ENCODE measurements at regions not wholly inside any gene's neighbourhood (a gene's known extent, or its start where the extent isn't known, plus 50 kb on each side); places are given as distances from the start of the nearest gene placed in this dataset.

DNA sequence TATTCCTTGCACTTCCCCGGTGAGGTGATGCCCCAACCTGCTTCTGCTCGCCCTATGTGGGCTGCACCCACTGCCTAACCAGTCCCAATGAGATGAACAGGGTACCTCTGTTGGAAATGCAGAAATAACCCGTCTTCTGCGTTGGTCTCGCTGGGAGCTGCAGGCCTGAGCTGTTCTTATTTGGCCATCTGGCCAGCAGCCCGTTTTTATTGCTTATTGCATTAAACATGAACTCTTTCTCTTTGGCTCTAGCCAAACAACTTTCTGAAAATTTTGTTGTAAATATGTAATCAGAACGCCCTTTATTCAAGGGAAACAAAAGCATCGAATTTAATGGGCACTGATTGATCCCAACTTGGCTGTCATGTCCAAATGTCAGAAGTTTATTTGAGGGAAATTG is 124.7 kb upstream of the FTMT start:
- DNase-seq (no peak), ATAC-seq (no peak)
- intact Hi-C loops (cut with DNase I), result no loop called here

DNA sequence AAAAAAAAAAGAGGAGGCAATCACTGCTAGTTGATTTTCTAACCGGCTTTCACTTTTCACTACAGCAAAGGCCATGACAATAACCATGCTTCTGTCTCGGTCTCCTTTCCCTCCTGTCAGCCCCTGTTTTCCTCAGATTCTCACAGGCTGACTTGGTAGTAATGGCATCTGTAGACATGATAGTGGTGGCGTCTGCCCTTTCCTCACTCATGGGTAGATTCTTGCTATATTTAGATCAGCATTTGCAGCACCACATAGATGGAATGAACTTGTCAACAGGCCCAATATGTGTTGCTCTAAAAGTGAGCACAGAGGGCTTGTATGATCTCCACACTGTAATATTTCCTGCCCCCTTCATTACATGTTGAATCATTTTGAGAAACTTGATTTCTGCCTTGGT is 120.3 kb upstream of the FTMT start:
- ATAC-seq (peak; percentile 86 to 94), DNase-seq (peak; percentile 18)
- intact Hi-C loops (cut with DNase I), result no loop called here

DNA sequence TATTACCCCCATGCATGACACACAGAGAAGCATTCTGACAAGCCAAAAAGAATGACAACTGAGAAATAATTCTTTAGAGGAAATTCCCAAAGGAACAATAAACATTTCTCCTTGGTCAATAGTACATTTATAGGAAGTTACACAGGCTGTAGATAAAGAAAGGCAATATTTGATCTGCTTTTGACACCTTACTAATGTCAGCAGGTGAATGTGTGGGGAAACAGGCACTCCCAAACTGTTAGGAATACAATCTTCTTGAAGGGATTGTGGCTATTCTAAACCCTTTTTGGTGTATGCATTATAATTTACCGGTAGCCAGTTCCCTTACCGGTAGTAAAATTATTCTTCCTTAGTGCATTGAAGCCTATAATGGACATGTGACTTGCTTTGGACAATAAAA is 116.1 kb upstream of the FTMT start:
- intact Hi-C loops (cut with DNase I), result no loop called here
- ATAC-seq (no peak), DNase-seq (no peak)

DNA sequence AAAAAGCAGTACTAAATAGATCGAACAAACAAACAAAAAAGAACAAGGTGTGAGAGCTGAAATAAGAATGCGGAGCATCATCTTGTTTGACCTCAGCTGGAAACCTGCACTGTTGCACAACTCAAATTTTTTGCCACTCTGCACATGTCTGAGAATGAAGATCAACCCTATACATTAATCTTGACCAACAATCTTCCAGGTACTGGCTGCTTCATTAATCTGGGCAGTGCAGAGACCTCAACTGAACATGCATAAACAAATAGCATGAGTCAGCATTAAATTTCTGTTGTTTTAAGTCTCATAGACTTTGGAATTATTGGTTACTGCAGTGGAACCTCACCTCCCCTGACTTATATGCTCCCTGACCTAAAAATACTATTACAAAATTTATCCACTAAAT is 114.6 kb upstream of the FTMT start:
- no peak for DNase-seq
- intact Hi-C loops (cut with DNase I), result no loop called here
- no peak for ATAC-seq

DNA sequence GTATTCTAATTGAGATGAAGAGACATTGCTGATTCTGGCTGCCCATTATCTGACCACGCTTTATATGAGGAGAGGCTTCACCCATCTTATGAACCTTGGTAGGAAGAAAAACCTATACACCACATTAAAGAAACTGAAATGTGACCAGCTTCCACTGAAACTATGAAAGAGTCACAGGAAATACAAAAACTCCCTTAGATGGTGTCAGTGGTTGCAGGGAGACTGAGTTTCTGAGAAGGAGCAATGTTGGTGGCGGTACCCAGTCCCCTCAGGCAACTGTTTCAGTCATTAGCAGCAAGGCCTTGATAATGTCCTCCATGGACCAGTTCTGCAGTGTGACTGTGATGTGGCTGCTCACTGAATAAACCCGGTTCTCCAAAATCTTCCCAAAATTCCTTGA is 110.5 kb upstream of the FTMT start:
- intact Hi-C loops (cut with DNase I), result no loop called here
- ATAC-seq, result no peak
- no peak for DNase-seq

DNA sequence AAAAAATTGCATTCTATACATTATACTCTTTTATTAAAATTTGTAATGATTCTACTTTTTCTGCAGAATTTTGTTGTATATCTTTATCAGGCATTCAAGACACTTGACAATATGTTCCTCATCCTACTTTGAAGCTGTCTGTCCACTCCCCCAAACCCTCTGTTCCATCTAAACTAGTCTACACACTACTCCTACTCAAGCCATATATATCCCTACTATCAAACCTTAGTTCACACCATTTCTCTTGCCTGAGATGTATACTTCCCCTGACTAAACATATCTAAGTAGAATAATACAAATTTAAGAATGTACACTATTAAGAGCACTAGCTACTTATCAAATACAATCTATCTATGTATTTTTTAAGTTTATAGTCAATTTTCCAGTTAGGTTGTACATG is 107.1 kb upstream of the FTMT start:
- DNase-seq, result no peak
- no peak for ATAC-seq
- intact Hi-C loops (cut with DNase I), result no loop called here

DNA sequence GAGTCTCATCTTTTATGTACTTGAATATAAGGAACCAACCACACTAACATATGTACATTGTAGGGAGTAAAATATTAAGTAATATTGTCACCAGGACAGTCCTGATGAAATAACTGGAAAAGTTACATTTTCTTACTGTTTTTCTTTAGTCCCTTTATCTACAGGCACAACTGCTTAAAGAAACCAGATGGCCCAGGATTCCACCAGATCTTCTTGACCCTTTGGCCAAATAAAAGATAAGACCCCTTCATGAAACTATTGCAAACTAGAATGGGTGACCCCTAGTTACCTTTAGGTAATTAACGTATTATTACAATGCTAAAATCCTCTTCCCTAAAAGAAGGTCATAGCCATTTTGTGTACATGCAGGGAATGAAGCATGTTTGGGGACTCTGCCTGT is 106.3 kb upstream of the FTMT start:
- no peak for DNase-seq
- no peak for ATAC-seq
- intact Hi-C loops (cut with DNase I), result no loop called here

DNA sequence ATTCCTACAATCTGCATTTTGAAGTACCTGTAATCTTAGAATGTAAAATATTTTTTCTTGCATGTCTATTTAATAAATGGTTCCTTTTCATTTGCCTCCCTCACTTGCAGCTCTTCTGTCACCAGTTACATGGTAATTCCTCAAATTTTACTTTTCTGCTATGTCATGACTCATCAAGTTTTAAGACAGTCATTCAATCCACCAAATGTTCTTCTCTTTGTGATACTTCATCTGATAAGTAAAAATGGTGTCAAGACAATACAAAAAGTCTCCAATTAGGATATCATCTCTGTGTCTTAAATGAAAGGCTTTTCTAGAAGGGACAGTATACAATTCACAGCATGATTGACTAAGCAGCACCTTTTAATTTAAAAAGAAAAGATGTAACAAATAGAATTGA is 104.9 kb upstream of the FTMT start:
- ATAC-seq (no peak), DNase-seq (no peak)
- intact Hi-C loops (cut with DNase I), result no loop called here

DNA sequence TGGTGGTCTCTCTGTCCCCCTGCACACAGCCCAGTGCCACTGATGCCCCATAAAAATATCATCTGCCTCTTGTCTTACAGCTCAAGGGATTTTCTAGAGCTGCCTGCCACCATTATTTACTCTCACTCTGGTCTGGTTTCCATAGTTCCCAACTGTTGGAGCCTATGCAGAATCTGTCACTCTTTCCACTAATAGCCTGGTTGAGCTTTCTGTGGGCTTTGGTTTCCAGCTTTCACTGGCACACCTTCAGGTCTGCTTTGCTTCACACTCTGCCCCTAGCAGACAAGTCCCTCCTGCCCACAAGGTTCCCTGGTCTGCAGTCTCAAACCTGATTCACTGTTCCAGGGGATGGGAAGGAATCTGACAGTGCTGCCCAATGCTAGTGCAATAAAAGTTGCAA is 103.0 kb upstream of the FTMT start:
- no peak for DNase-seq
- peak; percentile 66 to 84 for ATAC-seq
- intact Hi-C loops (cut with DNase I), result no loop called here

DNA sequence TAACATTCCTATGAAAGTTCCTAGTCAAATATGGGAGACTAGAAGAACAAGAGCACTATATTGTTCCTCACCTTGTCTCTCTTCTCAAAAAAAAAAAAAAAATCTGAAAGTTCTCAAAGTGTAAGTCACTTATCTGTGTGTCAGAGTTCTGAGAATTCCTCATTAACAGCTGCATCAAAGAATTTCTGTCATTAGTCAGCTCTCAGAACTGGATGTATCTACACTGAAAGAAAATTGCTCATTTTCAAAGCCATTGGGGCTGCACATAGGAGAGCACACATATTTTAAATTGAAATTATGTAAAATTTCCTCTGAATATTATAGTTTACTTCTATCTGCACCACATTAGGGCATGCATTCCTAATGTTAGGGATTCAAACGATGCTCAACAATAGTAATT is 99.5 kb upstream of the FTMT start:
- DNase-seq, result no peak
- no peak for ATAC-seq
- intact Hi-C loops (cut with DNase I), result no loop called here

DNA sequence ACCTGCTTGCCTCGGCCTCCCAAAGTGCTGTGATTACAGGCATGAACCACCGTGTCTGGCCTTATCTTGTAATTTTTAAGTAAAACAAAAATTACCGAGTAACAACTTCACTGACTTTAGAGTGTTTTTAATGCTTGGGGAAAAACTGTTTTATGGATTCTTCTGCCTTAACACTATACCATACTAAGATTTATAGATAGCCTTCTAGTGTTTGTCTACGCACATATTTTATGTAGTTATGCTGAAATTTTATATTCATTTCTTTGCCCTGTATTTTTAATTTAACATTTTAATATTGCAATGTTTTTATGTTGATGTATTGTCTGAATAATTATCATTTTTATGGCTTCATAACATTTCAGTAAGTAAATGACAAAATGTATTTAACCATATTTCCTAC is 96.4 kb upstream of the FTMT start:
- intact Hi-C loops (cut with DNase I), result no loop called here
- DNase-seq, result no peak
- ATAC-seq, result no peak

DNA sequence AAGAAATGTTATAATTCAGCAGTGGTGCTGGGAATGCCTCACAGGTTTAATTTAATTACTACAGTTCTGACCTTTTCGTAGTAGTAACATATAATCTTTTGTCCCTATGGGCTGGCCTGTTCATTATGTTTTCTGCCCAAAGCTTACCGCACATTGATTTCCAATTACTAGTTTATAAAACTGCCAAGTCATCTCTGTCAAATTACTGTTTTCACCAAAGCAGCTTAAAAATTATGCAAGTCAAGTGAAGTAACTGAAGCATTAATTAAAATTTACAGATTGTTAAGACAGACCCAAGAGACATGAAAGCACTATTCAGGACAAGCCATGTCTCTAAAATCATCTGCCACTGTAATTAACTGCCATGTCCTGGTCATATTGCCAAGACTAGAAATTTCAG is 93.9 kb upstream of the FTMT start:
- no peak for DNase-seq
- ATAC-seq, result no peak
- intact Hi-C loops (cut with DNase I), result no loop called here

DNA sequence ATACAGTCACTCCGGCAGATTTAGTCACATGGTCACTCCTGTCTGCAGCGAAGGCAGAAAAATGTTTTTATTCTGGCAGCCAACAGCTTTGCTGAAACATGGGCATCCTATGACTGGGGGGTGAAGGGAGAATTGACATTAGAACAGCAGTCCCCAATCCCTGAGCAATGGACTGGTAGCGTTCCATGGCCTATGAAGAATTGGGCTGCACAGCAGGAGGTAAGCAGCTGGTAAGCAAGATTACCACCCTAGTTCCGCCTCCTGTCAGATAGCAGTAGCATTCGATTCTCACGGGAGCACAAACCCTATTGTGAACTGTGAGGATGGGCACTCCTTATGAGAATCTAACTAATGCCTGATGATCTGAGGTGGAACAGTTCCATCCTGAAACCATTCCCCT is 93.1 kb upstream of the FTMT start:
- no peak for ATAC-seq
- no peak for DNase-seq
- intact Hi-C loops (cut with DNase I), result no loop called here

DNA sequence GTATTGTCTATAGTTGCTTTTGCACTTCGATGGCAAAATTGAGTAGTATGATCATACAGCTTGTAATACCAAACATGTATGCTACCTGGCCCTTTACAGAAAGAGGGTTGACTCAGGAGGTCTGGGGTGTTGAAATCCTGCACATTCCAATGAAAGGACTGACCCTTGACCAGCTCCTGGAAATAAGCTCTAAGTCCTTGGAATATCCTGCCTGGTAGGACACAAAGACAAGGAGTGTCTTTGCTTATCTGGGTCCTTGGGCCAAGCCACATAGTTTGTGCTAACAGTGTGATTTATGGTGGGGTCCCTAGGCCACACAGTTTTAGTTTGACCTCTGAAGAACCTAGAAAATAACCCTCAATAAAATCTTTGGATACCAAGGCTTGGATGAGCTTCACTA is 89.3 kb upstream of the FTMT start:
- intact Hi-C loops (cut with DNase I), result no loop called here
- ATAC-seq, result no peak
- no peak for DNase-seq

DNA sequence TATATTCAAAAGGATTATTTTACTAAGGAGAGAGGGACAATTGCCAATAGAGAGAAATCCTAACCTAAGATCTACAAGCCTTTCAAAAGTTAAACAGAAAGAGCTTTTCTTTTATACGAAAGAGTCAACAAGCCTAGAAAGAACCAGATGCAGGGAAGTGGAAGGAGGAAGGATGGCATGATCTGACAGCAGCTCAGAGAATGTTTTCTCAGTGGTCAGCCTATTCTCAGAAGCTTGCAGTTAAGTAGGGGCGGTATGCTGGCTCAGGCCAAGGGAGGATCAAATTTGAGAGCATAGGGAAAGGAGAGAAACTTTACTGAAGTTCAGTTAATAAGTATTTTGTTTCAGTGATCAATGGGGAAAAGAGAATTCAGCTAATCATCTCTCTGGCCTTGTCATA is 88.0 kb upstream of the FTMT start:
- ATAC-seq (no peak), DNase-seq (no peak)
- intact Hi-C loops (cut with DNase I), result no loop called here

DNA sequence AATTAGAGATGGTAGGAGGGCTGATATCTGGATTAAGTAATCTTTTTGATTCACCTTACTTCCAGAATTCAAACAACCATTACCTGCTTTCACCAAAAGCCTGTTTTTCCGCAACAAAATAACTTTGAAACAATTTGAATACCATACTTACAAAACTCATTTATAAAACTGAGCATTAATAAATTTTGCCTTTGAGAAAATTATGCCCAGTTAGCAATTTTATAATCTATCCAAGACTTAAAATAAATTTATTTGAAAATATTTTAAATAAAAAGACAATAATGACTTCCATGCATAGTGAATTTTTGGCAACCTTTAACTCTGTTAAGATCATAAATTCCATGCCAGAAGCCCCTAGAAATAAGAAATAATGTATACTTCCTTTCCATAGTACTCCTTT is 71.3 kb upstream of the FTMT start:
- ATAC-seq (no peak), DNase-seq (no peak)

DNA sequence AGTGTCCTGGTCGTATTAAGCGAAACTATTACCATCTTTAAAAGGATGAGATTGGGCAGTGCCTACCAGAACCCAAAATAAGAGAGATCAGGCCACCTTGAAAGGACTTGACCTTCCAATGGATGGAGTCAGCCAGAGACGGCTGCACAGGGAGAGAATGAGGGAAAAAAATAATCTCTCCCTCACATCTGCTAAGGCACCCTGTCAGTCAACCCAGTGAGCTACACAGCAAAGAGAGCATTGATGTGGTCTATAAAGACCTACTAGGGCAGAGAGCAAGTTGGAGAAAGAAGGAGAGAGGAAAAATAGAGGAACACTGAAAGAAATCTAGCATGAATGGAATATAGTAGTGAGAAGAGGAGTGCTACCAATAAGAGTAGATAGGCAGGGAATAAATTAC is 68.0 kb upstream of the FTMT start:
- ATAC-seq (no peak), DNase-seq (no peak)
- intact Hi-C loops (cut with DNase I), result no loop called here

More for the DNA sequence above, 71.3 kb upstream of the FTMT start:
- intact Hi-C loops (cut with DNase I), result no loop called here

DNA sequence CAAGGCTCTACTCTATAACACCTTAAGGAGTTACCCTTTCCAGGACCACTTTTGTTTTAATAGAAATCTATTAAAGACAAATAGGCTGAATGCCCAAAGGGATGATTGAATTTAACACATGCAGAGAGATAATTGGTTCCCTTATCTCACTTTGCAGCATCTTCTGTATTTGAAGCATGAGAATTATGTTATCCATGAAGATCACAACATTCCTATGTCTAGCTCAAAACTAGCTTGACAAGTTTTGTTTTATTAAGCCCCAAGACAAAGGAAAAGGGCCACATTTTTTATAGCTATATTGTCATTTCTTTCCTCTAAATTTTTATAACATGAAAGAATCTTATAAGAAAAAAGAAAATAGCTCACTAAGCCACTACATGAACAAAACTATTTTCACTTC is 57.9 kb upstream of the FTMT start:
- ATAC-seq, result no peak
- intact Hi-C loops (cut with DNase I), result no loop called here
- no peak for DNase-seq

DNA sequence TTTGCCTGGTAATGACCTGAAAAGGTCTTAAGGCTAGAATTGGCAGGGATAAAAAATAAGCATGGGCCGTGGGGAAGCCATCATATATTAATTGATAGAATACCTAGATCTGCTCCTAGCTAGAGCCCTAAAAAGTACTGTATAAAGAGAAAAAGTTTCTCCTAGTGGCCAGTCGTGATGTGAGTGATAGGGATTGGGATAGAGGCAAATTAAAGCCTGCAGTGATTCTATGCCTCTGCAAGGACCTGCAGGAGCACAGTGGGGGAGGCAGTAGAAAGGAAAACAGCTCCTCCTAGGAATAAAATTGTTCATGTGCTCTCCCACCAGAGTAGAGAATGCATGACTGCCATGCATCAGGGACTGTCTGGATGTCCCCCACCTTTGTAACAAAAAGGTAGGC is 56.2 kb upstream of the FTMT start:
- ATAC-seq (no peak), DNase-seq (no peak)
- intact Hi-C loops (cut with DNase I), result no loop called here

DNA sequence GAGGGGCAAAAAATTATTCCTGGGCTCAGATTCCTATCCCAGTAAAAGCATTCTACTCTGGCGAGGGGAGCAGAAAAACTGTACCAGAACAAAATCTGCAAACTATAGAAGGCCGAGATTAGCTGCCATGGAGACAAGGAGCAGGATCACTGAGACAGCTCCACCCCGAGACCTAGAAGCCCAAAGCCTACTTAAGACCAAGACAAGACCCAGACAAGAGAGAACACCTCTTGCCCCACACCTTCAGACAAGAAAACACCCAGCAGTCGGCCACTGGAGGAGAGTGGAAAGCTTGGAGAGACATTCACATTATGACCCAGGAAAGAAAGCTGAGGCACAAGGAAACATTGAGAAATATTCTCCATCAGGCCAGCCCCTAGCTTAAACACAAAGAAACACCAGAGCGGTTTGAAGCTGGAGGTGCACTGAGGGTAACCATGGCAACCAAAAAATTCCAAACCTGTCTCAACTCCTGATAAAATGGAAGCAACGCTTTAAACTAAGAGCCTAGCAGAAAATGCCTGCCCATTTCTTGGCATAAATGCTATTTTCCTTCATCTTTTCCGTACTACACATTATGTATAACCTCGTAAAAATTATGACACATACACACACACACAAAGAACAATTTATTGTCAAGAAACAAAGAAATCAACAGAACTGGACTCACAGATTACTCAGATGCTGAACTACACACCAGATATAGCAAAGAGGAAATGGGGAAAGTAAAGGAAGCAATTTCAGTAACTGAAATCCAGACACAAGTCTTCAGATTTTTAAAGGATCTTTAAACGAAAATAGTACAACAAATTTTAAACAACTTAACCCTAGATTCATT is 53.8 kb upstream of the FTMT start:
- ATAC-seq, result no peak
- intact Hi-C loops (cut with DNase I), result no loop called here
- DNase-seq, result no peak

Data from left cardiac atrium (tissue), 4 donors.